HepG2 (cell line): ENCODE measurements at regions not wholly inside any gene's neighbourhood (a gene's known extent, or its start where the extent isn't known, plus 50 kb on each side); places are given as distances from the start of the nearest gene placed in this dataset.

ENCODE experiments used
- ARHGAP35 ChIP-seq: sonication (generic); formaldehyde crosslinking; IDR thresholded peaks from 2 replicates; pipeline ENCODE4 v1.9.0; 2022; ENCODE audit warnings: mild to moderate bottlenecking, inconsistent platforms, moderate library complexity, missing genetic modification reagents, borderline replicate concordance
- CCAR2 ChIP-seq: fragments of 200-400 bp; formaldehyde crosslinking; optimal IDR thresholded peaks from 2 replicates; pipeline ENCODE3; 2018; ENCODE audit warnings: low read depth, mild to moderate bottlenecking, low read length, moderate library complexity
- CREM ChIP-seq, 2 experiments: sonication (generic) in 1 of 2; formaldehyde crosslinking in 1 of 2; IDR thresholded peaks; 2 replicates each; pipeline versions ENCODE4 v1.4.0 to v1.6.1; 2016 to 2020; ENCODE audit warnings: antibody characterized with exemption in 1 of 2, mild to moderate bottlenecking in 1 of 2, missing genetic modification reagents in 1 of 2
- CTCF ChIP-seq: sonication (generic); formaldehyde crosslinking; IDR thresholded peaks from 2 replicates; pipeline ENCODE4 v1.5.0; 2020; ENCODE audit warnings: mild to moderate bottlenecking, missing genetic modification reagents, moderate library complexity
- ELF3 ChIP-seq: IDR thresholded peaks from 2 replicates; pipeline ENCODE4 v1.6.1; 2016; ENCODE audit warnings: missing genetic modification reagents, missing compliant biosample characterization
- EP300 ChIP-seq, 3 experiments: sonication (generic) in 1 of 3; formaldehyde crosslinking in 1 of 3; IDR thresholded peaks; 2 replicates each; pipeline versions ENCODE4 v1.5.1 to v1.6.1; 2011 to 2020; ENCODE audit warnings: low read depth in 2 of 3, low read length in 2 of 3, borderline replicate concordance in 1 of 3, improper control_type of control experiment in 1 of 3, mild to moderate bottlenecking in 1 of 3, missing genetic modification reagents in 1 of 3, moderate library complexity in 1 of 3
- GATAD2A ChIP-seq: IDR thresholded peaks from 2 replicates; pipeline ENCODE4 v1.6.1; 2016
- HDAC2 ChIP-seq: sonication (generic); formaldehyde crosslinking; IDR thresholded peaks from 2 replicates; pipeline ENCODE4 v1.4.0; 2020; ENCODE audit warnings: missing genetic modification reagents
- HOXA9 ChIP-seq: sonication (generic); formaldehyde crosslinking; IDR thresholded peaks from 2 replicates; pipeline ENCODE4 v1.8.1; 2022; ENCODE audit warnings: missing genetic modification reagents, mild to moderate bottlenecking, moderate library complexity, borderline replicate concordance
- MEF2D ChIP-seq: sonication (generic); formaldehyde crosslinking; IDR thresholded peaks from 2 replicates; pipeline ENCODE4 v1.5.1; 2020; ENCODE audit warnings: mild to moderate bottlenecking, missing genetic modification reagents
- NFYC ChIP-seq: IDR thresholded peaks from 2 replicates; pipeline ENCODE4 v1.6.1; 2016; ENCODE audit warnings: missing genetic modification reagents, missing compliant biosample characterization
- SALL1 ChIP-seq: sonication (generic); formaldehyde crosslinking; IDR thresholded peaks from 2 replicates; pipeline ENCODE4 v1.8.0; 2022; ENCODE audit warnings: mild to moderate bottlenecking, missing genetic modification reagents
- SPEN ChIP-seq: sonication (generic); formaldehyde crosslinking; IDR thresholded peaks from 2 replicates; pipeline ENCODE4 v1.5.1; 2020; ENCODE audit warnings: low read depth, mild to moderate bottlenecking, missing genetic modification reagents
- SUZ12 ChIP-seq: fragments of 150-350 bp; IDR thresholded peaks from 2 replicates; pipeline ENCODE4 v1.6.1; 2014; ENCODE audit warnings: low read depth, low read length
- THAP8 ChIP-seq: sonication (generic); formaldehyde crosslinking; IDR thresholded peaks from 2 replicates; pipeline ENCODE4 v1.5.1; 2020; ENCODE audit warnings: missing genetic modification reagents, mild to moderate bottlenecking, borderline replicate concordance
- YY1 ChIP-seq: IDR thresholded peaks from 2 replicates; pipeline ENCODE4 v1.6.1; 2011; ENCODE audit warnings: low read length, low read depth, moderate library complexity, mild to moderate bottlenecking; ENCODE audit not compliant: insufficient read depth, insufficient replicate concordance
- ZBTB25 ChIP-seq: IDR thresholded peaks from 2 replicates; pipeline ENCODE4 v1.6.1; 2018; ENCODE audit warnings: missing genetic modification reagents
- ZNF205 ChIP-seq: IDR thresholded peaks from 2 replicates; pipeline ENCODE4 v1.6.1; 2018; ENCODE audit warnings: missing biosample characterization, missing genetic modification reagents
- ZNF264 ChIP-seq: sonication (generic); formaldehyde crosslinking; IDR thresholded peaks from 2 replicates; pipeline ENCODE4 v1.4.0; 2020; ENCODE audit warnings: missing genetic modification reagents
- ZNF691 ChIP-seq: sonication (generic); formaldehyde crosslinking; IDR thresholded peaks from 2 replicates; pipeline ENCODE4 v1.4.0; 2020; ENCODE audit warnings: missing genetic modification reagents, low read depth, mild to moderate bottlenecking, borderline replicate concordance
- ZNF772 ChIP-seq: sonication (generic); formaldehyde crosslinking; IDR thresholded peaks from 2 replicates; pipeline ENCODE4 v1.5.0; 2020; ENCODE audit warnings: mild to moderate bottlenecking, missing genetic modification reagents
- ZNF839 ChIP-seq: sonication (generic); formaldehyde crosslinking; IDR thresholded peaks from 2 replicates; pipeline ENCODE4 v1.4.0; 2020; ENCODE audit warnings: missing genetic modification reagents, mild to moderate bottlenecking, borderline replicate concordance
- ZSCAN21 ChIP-seq: sonication (generic); formaldehyde crosslinking; IDR thresholded peaks from 2 replicates; pipeline ENCODE4 v1.8.0; 2022; ENCODE audit warnings: mild to moderate bottlenecking, missing genetic modification reagents, moderate library complexity, borderline replicate concordance
- ZSCAN25 ChIP-seq: sonication (generic); formaldehyde crosslinking; IDR thresholded peaks from 2 replicates; pipeline ENCODE4 v1.8.0; 2022; ENCODE audit warnings: mild to moderate bottlenecking, missing genetic modification reagents
- TF ChIP-seq, protein P1 (sequence below): sonication (generic); formaldehyde crosslinking; IDR thresholded peaks from 2 replicates; pipeline ENCODE4 v1.9.0; 2021; ENCODE audit warnings: missing genetic modification reagents, borderline replicate concordance

- TF ChIP-seq THAP8 (CRISPR knock-in tag) (no peak), ZSCAN25 (CRISPR knock-in tag) (0 out of 2 replicates have a peak, but pooled peaks have one; percentile 39), HOXA9 (CRISPR knock-in tag) (no peak), CTCF (CRISPR knock-in tag) (peak; percentile 99), ZNF772 (CRISPR knock-in tag) (no peak), SUZ12 (no peak), EP300 (IDR thresholded peaks at IDR 0.05; ENCODE audit: low read depth in 2 of 2, low read length in 2 of 2) (no peak), EP300 (CRISPR knock-in tag; IDR thresholded peaks at IDR 0.05; ENCODE audit: borderline replicate concordance) (no peak), GATAD2A (no peak; the same call in 1 of the 2 replicates), HDAC2 (CRISPR knock-in tag) (no peak), ZNF691 (CRISPR knock-in tag) (no peak; the same call in 1 of the 2 replicates), ARHGAP35 (no peak), SPEN (CRISPR knock-in tag) (0 out of 2 replicates have a peak, but pooled peaks have one; percentile 51), MEF2D (CRISPR knock-in tag) (no peak), CREM (IDR thresholded peaks at IDR 0.05) (no peak), CREM (CRISPR knock-in tag; IDR thresholded peaks at IDR 0.05) (no peak), SALL1 (CRISPR knock-in tag) (peak; percentile 79), ZNF839 (CRISPR knock-in tag) (0 out of 2 replicates have a peak, but pooled peaks have one; percentile 78), ZNF205 (CRISPR knock-in tag) (peak; percentile 98), NFYC (CRISPR knock-in tag) (0 out of 2 replicates have a peak, but pooled peaks have one; percentile 5), ELF3 (0 out of 2 replicates have a peak, but pooled peaks have one; percentile 31), CCAR2 (no peak), ZNF264 (no peak), YY1 (peak; percentile 55), ZBTB25 (CRISPR knock-in tag) (no peak), ZSCAN21 (CRISPR knock-in tag) (no peak)
- TF ChIP-seq, protein P1, sequence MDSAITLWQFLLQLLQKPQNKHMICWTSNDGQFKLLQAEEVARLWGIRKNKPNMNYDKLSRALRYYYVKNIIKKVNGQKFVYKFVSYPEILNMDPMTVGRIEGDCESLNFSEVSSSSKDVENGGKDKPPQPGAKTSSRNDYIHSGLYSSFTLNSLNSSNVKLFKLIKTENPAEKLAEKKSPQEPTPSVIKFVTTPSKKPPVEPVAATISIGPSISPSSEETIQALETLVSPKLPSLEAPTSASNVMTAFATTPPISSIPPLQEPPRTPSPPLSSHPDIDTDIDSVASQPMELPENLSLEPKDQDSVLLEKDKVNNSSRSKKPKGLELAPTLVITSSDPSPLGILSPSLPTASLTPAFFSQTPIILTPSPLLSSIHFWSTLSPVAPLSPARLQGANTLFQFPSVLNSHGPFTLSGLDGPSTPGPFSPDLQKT (CRISPR knock-in tag) = no peak
These were observed 52.0 kb downstream of the RPP21 start (continued) for GRCh38 chr6:30396833-30397479.
